Ishikawa (cell line): ENCODE measurements at regions not wholly inside any gene's neighbourhood (a gene's known extent, or its start where the extent isn't known, plus 50 kb on each side); places are given as distances from the start of the nearest gene placed in this dataset.

Experiments
- CEBPB ChIP-seq: IDR thresholded peaks from 2 replicates; pipeline ENCODE4 v1.6.1; 2012
- CREB1 ChIP-seq: IDR thresholded peaks from 2 replicates; pipeline ENCODE4 v1.6.1; 2012; ENCODE audit warnings: low read depth
- EGR1 ChIP-seq: IDR thresholded peaks from 2 replicates; pipeline ENCODE4 v1.6.1; 2012
- EP300 ChIP-seq: IDR thresholded peaks from 2 replicates; pipeline ENCODE4 v1.6.1; 2012; ENCODE audit warnings: borderline replicate concordance
- FOXM1 ChIP-seq: IDR thresholded peaks from 2 replicates; pipeline ENCODE4 v1.6.1; 2012; ENCODE audit warnings: low read depth, borderline replicate concordance
- MAX ChIP-seq: IDR thresholded peaks from 2 replicates; pipeline ENCODE4 v1.6.1; 2012
- NFIC ChIP-seq: IDR thresholded peaks from 2 replicates; pipeline ENCODE4 v1.6.1; 2012
- RAD21 ChIP-seq: IDR thresholded peaks from 2 replicates; pipeline ENCODE4 v1.6.1; 2012; ENCODE audit warnings: low read depth
- TAF1 ChIP-seq: IDR thresholded peaks from 2 replicates; pipeline ENCODE4 v1.6.1; 2012; ENCODE audit warnings: low read depth, mild to moderate bottlenecking
- TCF12 ChIP-seq: IDR thresholded peaks from 2 replicates; pipeline ENCODE4 v1.6.1; 2012; ENCODE audit warnings: low read depth
- TEAD4 ChIP-seq: IDR thresholded peaks from 2 replicates; pipeline ENCODE4 v1.6.1; 2012
- YY1 ChIP-seq: IDR thresholded peaks from 2 replicates; pipeline ENCODE4 v1.6.1; 2012; ENCODE audit warnings: low read depth
- ZBTB7A ChIP-seq: IDR thresholded peaks from 2 replicates; pipeline ENCODE4 v1.6.1; 2012; ENCODE audit warnings: low read depth
- TF ChIP-seq, protein P1 (sequence below): IDR thresholded peaks from 2 replicates; pipeline ENCODE4 v1.6.1; 2012
- TF ChIP-seq, protein P2 (sequence below): IDR thresholded peaks from 2 replicates; pipeline ENCODE4 v1.6.1; 2012; ENCODE audit warnings: low read depth, mild to moderate bottlenecking

GRCh38 chr10:101293007-101293723 lies 60.8 kb upstream of the BTRC start:
- TF ChIP-seq, protein P1, sequence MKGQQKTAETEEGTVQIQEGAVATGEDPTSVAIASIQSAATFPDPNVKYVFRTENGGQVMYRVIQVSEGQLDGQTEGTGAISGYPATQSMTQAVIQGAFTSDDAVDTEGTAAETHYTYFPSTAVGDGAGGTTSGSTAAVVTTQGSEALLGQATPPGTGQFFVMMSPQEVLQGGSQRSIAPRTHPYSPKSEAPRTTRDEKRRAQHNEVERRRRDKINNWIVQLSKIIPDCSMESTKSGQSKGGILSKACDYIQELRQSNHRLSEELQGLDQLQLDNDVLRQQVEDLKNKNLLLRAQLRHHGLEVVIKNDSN, result no peak
- TF ChIP-seq, protein P2, sequence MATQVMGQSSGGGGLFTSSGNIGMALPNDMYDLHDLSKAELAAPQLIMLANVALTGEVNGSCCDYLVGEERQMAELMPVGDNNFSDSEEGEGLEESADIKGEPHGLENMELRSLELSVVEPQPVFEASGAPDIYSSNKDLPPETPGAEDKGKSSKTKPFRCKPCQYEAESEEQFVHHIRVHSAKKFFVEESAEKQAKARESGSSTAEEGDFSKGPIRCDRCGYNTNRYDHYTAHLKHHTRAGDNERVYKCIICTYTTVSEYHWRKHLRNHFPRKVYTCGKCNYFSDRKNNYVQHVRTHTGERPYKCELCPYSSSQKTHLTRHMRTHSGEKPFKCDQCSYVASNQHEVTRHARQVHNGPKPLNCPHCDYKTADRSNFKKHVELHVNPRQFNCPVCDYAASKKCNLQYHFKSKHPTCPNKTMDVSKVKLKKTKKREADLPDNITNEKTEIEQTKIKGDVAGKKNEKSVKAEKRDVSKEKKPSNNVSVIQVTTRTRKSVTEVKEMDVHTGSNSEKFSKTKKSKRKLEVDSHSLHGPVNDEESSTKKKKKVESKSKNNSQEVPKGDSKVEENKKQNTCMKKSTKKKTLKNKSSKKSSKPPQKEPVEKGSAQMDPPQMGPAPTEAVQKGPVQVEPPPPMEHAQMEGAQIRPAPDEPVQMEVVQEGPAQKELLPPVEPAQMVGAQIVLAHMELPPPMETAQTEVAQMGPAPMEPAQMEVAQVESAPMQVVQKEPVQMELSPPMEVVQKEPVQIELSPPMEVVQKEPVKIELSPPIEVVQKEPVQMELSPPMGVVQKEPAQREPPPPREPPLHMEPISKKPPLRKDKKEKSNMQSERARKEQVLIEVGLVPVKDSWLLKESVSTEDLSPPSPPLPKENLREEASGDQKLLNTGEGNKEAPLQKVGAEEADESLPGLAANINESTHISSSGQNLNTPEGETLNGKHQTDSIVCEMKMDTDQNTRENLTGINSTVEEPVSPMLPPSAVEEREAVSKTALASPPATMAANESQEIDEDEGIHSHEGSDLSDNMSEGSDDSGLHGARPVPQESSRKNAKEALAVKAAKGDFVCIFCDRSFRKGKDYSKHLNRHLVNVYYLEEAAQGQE, result no peak
- TF ChIP-seq ZBTB7A (no peak), CREB1 (no peak), MAX (no peak), CEBPB (no peak), EGR1 (no peak), TAF1 (no peak), FOXM1 (no peak), TCF12 (no peak), YY1 (no peak), RAD21 (no peak), TEAD4 (no peak), NFIC (no peak), EP300 (no peak)

GRCh38 chr10:101294109-101294508 lies 59.9 kb upstream of the BTRC start:
- TF ChIP-seq ZBTB7A, result no peak
- no peak for TF ChIP-seq TAF1
- TF ChIP-seq EP300, result no peak
- TF ChIP-seq, protein P1, result no peak
- no peak for TF ChIP-seq CREB1
- TF ChIP-seq TEAD4, result no peak
- no peak for TF ChIP-seq TCF12
- no peak for TF ChIP-seq CEBPB
- TF ChIP-seq EGR1, result no peak
- TF ChIP-seq MAX, result no peak
- TF ChIP-seq, protein P2, result no peak
- TF ChIP-seq YY1, result no peak

DNA sequence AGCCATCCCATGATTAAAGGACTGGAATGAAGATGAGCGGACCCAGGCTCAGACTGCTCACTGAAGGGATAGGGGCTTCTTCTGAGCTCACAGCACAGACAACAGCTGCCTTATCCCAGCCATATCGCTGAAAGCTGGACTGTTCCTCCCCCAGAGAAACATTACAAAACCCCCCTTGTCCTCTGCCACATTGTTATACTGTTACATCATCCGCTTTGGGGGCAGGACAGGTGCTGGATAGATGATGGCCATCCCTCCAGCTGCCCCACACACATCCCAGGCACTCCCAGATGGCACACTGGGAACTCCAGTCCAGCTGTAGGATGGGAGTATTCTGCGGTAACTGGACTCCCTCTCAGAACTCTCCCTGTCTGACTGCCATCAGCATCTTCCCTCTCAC lies 58.7 kb upstream of the BTRC start:
- TF ChIP-seq EGR1 (no peak), NFIC (no peak), CEBPB (no peak), TAF1 (no peak), FOXM1 (no peak), ZBTB7A (no peak), TEAD4 (no peak), MAX (no peak)
- TF ChIP-seq, protein P2, result no peak

DNA sequence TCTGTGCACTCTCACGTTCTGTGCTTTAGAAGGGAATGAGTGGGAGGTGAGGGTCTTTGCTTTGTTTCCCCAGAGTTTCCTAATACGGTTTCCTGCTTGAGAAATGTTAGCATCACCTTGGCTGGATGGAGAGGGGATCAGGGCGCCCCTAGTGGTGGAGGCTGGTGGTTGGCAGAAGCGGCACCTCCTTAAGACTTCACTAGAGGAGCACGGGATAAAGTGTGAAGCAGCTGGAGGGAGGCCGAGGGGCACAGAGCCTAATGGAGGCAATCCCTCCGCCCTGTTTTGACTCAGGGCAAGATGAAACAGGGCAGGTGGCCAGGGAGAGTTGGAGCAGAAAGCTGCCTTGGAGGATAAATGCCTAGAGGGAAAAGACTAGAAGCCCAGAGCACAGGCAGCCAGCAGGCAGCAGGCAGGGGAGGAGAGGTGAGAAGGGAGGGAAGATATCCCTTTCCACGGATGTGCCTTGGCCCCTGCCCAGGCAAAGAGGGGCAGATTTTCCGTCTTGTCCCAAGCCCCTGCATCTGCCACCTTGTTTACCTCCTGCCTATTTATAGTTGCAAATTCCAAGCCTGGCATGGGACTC lies 56.0 kb upstream of the BTRC start:
- TF ChIP-seq ZBTB7A (no peak), MAX (no peak), RAD21 (peak; percentile 58)
